HG03025 (cell line): ENCODE measurements at regions not wholly inside any gene's neighbourhood (a gene's known extent, or its start where the extent isn't known, plus 50 kb on each side); places are given as distances from the start of the nearest gene placed in this dataset.
"Not testable (repeated sequence)": the region's sequence is repeated elsewhere in the genome, so short reads cannot be mapped to it uniquely, and the experiment has no call there.

Source experiments
- ATAC-seq: cut with Tn5 transposase; IDR thresholded peaks from one replicate; pipeline ENCODE4 v1.9.1; 2021; ENCODE audit warnings: mild to moderate bottlenecking, moderate library complexity; ENCODE audit not compliant: unreplicated experiment, low FRiP score

DNA sequence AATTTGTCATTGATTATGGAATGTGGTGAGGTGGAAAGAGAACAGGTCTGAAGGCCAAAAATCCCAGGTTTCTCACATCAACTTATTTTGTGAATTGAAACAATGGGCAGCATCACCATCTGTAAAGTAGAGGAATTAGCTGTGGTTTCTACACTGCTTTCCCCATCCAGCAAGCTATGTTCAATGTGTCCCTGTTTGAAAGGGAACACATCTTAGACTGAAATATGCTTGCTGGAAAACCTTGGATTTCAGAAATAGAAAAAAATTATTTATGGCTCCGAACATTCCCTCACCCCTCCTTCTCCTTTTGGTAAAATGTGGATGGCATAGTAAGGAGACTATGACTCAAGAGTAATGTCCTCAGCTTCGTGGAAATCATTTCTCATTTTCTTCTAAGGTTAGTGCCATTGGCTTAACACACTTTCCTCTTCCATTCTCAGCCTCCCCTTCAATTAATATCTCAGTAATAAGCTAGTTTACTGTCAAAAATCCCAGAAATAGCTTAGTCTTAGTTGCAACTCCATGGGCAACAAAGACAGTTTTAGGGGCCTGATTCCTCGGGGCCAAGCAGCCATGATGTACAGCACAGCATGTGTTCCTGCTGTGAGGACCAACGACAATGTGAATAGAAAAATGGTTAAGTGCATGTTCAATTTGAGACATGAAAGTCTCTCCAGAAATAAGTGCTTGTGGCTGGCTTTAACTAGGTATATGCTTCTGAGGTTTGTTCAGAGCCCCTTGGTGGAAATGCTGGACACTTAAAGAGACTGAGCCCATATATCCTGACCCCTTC lies 205.8 kb upstream of the SLC38A2 start:
- ATAC-seq, result no peak

DNA sequence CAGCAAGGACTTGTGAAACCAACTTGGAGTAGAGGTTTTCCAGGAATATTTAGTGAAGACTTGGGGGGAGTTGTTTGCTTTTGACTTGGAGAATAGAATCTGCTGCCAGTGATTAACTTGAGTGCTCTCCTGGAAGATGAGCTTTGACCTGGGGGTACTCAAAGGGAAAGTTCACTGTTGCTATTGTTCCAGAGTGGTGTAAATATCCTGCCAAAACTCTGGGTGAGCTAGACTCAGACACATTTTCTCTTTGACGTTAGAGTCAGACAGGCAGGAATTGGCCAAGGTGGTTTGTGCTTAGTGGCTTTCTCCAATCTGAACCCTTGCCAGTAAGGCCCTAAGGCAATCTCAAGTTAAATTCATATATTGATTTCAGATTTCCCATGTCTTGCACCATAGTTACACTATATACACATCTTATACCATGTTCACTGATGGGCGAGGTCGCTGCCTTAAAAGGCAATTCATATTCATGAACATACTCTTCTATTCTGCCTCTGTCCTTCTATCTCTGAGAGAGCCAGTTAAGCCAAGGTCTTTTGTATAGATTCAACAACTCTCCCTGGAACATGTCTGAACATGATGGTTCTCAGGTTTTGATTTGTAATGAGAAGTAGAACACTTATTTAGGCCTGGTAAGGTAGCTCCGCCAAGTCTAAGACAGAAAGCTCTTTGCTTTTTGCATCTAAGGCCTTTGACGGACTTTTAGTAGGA lies 204.6 kb upstream of the SLC38A2 start:
- no peak for ATAC-seq

DNA sequence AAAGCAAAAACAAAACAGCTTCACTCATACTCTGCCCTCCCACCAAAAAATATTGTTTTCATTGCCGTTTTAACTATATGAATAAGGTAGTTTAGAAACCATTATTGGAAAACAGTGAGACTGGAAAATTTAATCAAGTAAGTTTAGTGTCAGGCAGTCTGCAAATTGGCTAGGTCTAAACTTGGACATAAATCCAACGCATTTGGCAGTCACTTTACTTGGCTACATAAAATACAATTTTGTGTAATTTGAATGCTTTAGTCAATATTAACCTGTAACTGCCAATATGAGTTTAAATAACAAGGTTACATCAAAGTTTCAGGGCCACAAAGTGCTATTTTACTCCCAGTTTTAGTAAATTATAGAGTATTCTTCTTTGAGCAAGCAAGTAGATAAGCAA lies 202.3 kb upstream of the SLC38A2 start:
- no peak for ATAC-seq

DNA sequence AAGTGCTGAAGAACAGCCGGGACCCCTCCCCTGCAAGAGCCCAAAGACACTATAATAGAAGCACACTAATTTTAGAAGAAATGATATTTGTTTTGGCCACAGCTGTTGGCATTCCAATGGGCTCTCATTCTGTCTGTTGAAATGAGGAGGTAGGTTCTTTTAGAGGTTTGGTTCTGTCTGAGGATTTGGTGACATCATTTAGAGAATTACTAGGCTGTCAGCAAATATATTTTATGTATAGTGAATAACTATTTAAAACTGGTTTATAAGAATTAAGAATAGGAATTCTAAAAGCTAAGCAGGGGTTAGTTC lies 200.7 kb upstream of the SLC38A2 start:
- no peak for ATAC-seq

DNA sequence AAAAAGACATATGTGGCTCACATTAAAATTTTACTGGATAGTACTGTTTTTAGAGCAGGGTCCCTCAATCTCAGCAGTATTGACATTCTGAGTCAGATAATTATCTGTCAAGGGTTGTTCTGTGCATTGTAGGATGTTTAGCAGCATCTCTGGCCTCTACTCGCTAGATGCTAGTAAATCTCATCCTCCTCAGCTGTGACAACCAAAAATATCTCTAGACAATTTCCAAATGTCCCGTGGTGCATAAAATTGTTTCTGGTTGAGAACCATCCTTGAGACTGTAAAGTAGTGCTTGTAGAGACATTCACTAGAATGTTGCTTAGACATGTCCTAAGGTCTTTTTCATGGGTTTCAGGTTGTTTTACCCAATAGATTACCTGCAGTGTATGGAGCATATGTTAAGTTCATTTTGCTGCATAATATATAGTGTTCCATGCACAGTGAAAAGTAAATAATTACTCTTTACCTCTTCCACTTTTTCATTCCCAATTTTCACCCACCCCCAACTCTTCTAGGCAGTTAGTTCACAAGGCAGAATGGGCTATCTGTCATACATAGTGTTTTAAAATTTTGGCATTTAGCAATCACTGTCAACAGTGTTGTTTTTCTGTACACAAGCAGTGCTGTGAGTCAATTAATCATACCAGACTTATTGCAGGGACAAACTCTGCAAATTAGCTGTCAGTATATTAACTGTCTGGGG lies 200.2 kb upstream of the SLC38A2 start:
- ATAC-seq, result no peak

GRCh38 chr12:46571608-46572007 lies 199.0 kb upstream of the SLC38A2 start:
- no peak for ATAC-seq

GRCh38 chr12:46569826-46570439 lies 197.4 kb upstream of the SLC38A2 start:
- no peak for ATAC-seq

- no peak for ATAC-seq
Measured at GRCh38 chr12:46567667-46568066, 195.1 kb upstream of the SLC38A2 start.

- ATAC-seq, result no peak
Measured at GRCh38 chr12:46562625-46563225, 190.2 kb upstream of the SLC38A2 start.

DNA sequence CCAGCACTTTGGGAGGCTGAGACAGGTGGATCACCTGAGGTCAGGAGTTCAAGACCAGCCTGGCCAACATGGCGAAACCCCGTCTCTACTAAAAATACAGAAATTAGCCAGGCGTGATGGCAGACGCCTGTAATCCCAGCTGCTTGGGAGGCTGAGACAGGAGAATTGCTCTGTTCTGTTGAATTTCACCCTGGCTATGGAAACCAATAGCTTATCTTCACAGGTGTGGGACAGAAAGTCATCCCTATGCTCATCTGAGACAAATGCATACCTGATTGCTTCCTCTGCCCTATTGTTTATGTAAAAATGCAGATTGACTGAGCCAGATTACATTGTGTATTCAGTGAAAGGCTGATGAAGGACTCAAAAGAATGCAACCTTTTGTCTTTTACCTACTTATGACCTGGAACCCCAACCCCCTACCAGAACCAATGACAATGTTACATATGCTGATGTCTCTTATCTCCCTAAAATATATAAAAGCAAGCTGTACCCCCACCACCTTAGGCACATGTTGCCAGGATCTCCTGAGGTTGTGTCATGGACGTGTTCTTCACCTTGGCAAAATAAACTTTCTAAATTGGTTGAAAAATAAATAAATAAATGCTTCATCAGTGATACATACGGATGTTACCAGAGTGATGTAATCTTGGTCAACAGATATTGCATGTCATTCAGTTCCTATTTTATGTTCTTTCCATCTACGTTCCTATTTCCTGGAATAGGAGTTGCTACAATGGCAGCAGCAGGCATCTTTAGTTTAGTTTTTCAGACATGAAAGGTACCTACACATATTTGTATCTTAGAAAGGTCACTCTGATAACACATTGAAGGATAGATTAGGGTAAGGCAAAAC lies 189.4 kb upstream of the SLC38A2 start:
- not testable (repeated sequence) for ATAC-seq

GRCh38 chr12:46560874-46561273 lies 188.3 kb upstream of the SLC38A2 start:
- no peak for ATAC-seq

DNA sequence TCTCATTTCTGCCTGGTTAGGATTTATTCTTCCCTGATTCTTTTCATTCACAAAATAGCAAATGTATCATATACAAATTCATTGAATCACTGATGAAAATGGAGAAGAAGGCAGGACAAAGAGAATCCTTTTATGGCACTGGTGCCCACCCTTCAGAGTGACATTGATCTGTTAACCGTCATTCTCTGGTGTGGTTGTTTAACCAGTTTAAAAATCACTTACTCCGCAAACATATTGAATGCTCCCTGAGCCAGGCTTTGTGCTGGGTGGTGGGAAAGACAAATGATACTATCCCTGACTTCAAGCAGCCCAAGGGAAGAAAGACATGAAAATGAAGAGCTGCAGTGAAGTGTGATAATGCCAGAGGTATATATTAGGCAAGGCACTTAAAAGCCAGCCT lies 187.5 kb upstream of the SLC38A2 start:
- ATAC-seq, result no peak

DNA sequence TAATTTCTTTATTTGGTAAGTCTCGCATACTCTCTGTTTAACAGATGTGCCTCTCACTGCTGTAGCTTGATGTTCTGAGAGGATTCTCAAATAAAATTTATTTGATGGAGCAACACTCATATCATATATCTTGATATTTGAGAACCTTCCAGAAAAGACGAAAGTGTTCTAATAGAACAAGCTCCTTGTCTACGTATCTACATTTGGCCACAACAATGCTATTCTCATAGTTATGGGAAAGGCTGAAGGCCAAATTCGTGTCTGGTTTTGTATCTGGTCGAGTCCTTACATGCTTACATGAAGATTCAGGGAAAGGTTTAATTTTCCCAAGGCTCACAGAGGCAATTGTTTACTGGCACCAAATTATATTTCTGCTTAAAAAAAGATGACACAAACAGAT lies 186.7 kb upstream of the SLC38A2 start:
- ATAC-seq, result no peak

- no peak for ATAC-seq
Measured at GRCh38 chr12:46558677-46559076, 186.1 kb upstream of the SLC38A2 start.

DNA sequence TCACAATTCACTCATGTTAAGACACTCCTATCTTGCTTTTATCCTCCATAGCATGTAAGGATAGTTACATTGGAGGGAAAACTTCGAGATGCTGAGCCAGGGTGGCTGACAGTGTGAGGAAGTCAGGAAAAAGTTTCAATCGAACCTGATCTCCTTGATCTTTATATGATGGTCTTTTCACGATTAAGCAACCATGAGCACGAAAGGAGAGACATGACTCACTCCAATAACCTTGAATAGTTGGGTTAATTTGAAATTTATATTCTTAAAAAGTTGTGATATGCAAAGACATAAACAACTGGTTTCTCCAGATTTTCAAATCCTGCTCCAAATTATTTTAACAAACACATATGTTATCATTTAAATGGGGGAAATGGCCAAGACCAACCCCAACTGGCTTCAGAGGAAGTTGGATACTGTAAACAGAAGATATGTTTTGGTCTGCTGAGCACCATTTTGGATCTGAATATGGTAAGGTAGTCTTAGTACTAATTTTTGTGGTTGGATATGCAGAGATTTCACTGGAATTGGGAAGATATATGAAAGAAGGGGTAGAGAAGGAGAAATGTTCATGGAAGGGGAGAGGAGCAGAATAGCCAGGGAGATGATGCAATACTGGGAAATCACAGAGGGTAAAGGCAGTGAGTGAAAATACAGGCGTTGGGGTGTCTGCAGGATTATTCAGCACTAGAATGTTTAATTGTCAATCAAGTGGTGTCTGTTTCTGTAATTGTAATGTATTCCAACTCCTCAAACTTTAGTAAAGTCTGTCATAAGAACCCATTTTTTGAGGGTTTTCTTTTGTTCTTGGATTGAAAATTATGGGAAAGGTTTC lies 185.2 kb upstream of the SLC38A2 start:
- ATAC-seq, result no peak

- no peak for ATAC-seq
Measured at GRCh38 chr12:46556819-46557524, 184.4 kb upstream of the SLC38A2 start.

- no peak for ATAC-seq
Measured at GRCh38 chr12:46556105-46556559, 183.6 kb upstream of the SLC38A2 start.

- ATAC-seq, result no peak
Measured at GRCh38 chr12:46555406-46555852, 182.9 kb upstream of the SLC38A2 start.
